Panc1 (cell line): ENCODE measurements at regions not wholly inside any gene's neighbourhood (a gene's known extent, or its start where the extent isn't known, plus 50 kb on each side); places are given as distances from the start of the nearest gene placed in this dataset.

Experiments used
- ATAC-seq: fragments of 200-7000 bp; cut with Tn5 transposase; 2 replicates; pipeline ENCODE4 v1.9.1; 2020; ENCODE audit warnings: mild to moderate bottlenecking, moderate library complexity
- BruUV-seq: library from RNA; stranded (reverse); fragments of 400-500 nt; replicated peaks from 2 replicates; lab custom pipeline; 2021; lab: Mats Ljungman, UMichigan
- CTCF ChIA-PET: fragments of 300-600 bp; sonication (Branson Sonifier 250); formaldehyde crosslinking; loops from one replicate; lab custom pipeline; 2022; ENCODE audit warnings: antibody characterized with exemption; lab: Charles Lee
- POLR2A ChIA-PET: fragments of 300-600 bp; sonication (Branson Sonifier 250); formaldehyde crosslinking; loops from one replicate; lab custom pipeline; 2022; ENCODE audit warnings: antibody characterized with exemption; lab: Charles Lee
- DNase-seq: peaks from one replicate; pipeline ENCODE4 v3.0.0-alpha.2; 2010; ENCODE audit warnings: low read depth, low spot score
- H3K27ac ChIP-seq: 2 replicates; pipeline ENCODE4 v1.5.1; 2011; ENCODE audit warnings: mild to moderate bottlenecking, low read length, inconsistent platforms
- H3K27me3 ChIP-seq: fragments of 200-500 bp; sonication (Bioruptor generic); 2 replicates; pipeline ENCODE4 v1.6.0; 2014; ENCODE audit warnings: low read length, inconsistent platforms; ENCODE audit not compliant: control insufficient read depth, insufficient read depth
- H3K36me3 ChIP-seq: fragments of 200-500 bp; sonication (Bioruptor generic); 2 replicates; pipeline ENCODE4 v1.5.1; 2014; ENCODE audit warnings: inconsistent platforms, mild to moderate bottlenecking, low read length, moderate library complexity; ENCODE audit not compliant: control insufficient read depth, insufficient read depth
- H3K4me1 ChIP-seq: 2 replicates; pipeline ENCODE4 v1.5.1; 2011; ENCODE audit warnings: inconsistent platforms, mild to moderate bottlenecking, low read length, moderate library complexity; ENCODE audit not compliant: control insufficient read depth, insufficient read depth
- H3K4me3 ChIP-seq, 2 experiments: 2 replicates each; pipeline ENCODE4 v1.5.1; 2011 to 2012; ENCODE audit warnings: low read depth in 2 of 2, low read length in 2 of 2, mild to moderate bottlenecking in 2 of 2, inconsistent platforms in 1 of 2, moderate library complexity in 1 of 2
- H3K9me3 ChIP-seq: fragments of 200-500 bp; sonication (Bioruptor generic); 2 replicates; pipeline ENCODE4 v1.5.1; 2014; ENCODE audit warnings: low read depth, mild to moderate bottlenecking, inconsistent platforms, low read length, moderate library complexity; ENCODE audit not compliant: control insufficient read depth, insufficient read depth
- CTCF ChIP-seq: fragments of 450-650 bp; IDR thresholded peaks from 2 replicates; pipeline ENCODE4 v1.5.1; 2017; ENCODE audit warnings: mild to moderate bottlenecking
- POLR2AphosphoS5 ChIP-seq: IDR thresholded peaks from 2 replicates; pipeline ENCODE4 v1.6.1; 2012; ENCODE audit warnings: mild to moderate bottlenecking, low read depth, low read length, moderate library complexity
- REST ChIP-seq, 2 experiments: IDR thresholded peaks; 2 replicates each; pipeline ENCODE4 v1.6.1; 2011 to 2012; ENCODE audit warnings: low read depth in 2 of 2, control low read depth in 1 of 2, low read length in 1 of 2, mild to moderate bottlenecking in 1 of 2, moderate library complexity in 1 of 2; ENCODE audit not compliant: insufficient read depth in 1 of 2
- SIN3A ChIP-seq: IDR thresholded peaks from 2 replicates; pipeline ENCODE4 v1.6.1; 2012; ENCODE audit warnings: low read depth, mild to moderate bottlenecking, low read length, moderate library complexity, borderline replicate concordance; ENCODE audit not compliant: insufficient read depth
- TCF7L2 ChIP-seq: IDR thresholded peaks from 2 replicates; pipeline ENCODE4 v1.6.1; 2011; ENCODE audit warnings: mild to moderate bottlenecking, low read depth, low read length, inconsistent platforms
- in situ Hi-C: cut with HindIII; loops from 2 replicates; pipeline ENCODE4 v1.10.0; 2016; ENCODE audit warnings: low sequenced_read_pairs, low pct_unique_long_range_greater_than_20kb
- intact Hi-C: fragments of 100-400 bp; cut with micrococcal nuclease; formaldehyde crosslinking; loops from one replicate; pipeline ENCODE4 v1.10.0; 2022; ENCODE audit not compliant: unreplicated experiment

GRCh38 chr4:175034986-175035705 is 117.0 kb downstream of the ADAM29 start:
- in situ Hi-C loops (no loop called here), intact Hi-C loops (no loop called here)
- CTCF ChIA-PET, result no interaction called here
- H3K36me3 ChIP-seq, result no peaks in the 10 kb centered on the region; the same call in 1 of the 2 replicates
- H3K27me3 ChIP-seq, result no peaks in the 10 kb centered on the region
- H3K4me1 ChIP-seq, result no peaks in the 10 kb centered on the region
- no peak overlapping the region for H3K4me3 ChIP-seq
- POLR2A ChIA-PET, result no interaction called here
- H3K27ac ChIP-seq, result no peak overlapping the region
- no peaks in the 10 kb centered on the region for H3K9me3 ChIP-seq
- ATAC-seq, result no peak
- TF ChIP-seq POLR2AphosphoS5 (no peak), SIN3A (no peak), TCF7L2 (no peak), CTCF (no peak), REST (IDR thresholded peaks at IDR 0.05; ENCODE audit: insufficient read depth in 1 of 2, low read depth in 2 of 2, low read length in 1 of 2) (no peak)
- no peak for DNase-seq
- no TSS peak for BruUV-seq

- in situ Hi-C loops (no loop called here), intact Hi-C loops (no loop called here)
- H3K27me3 ChIP-seq, result no peaks in the 10 kb centered on the region
- no peaks in the 10 kb centered on the region; the same call in 1 of the 2 replicates for H3K36me3 ChIP-seq
- H3K4me3 ChIP-seq, result no peak overlapping the region
- TF ChIP-seq POLR2AphosphoS5, result no peak
- TF ChIP-seq REST (IDR thresholded peaks at IDR 0.05; ENCODE audit: insufficient read depth in 1 of 2, low read depth in 2 of 2, low read length in 1 of 2), result no peak
- TF ChIP-seq CTCF, result no peak
- TF ChIP-seq TCF7L2, result no peak
- H3K27ac ChIP-seq, result no peak overlapping the region
- no peak for ATAC-seq
- H3K4me1 ChIP-seq, result no peaks in the 10 kb centered on the region
- DNase-seq, result no peak
- no peaks in the 10 kb centered on the region for H3K9me3 ChIP-seq
- no TSS peak for BruUV-seq
- POLR2A ChIA-PET, result no interaction called here
- CTCF ChIA-PET, result no interaction called here
Measured at GRCh38 chr4:175035905-175036304, 117.7 kb downstream of the ADAM29 start.
